Suppressor macrophage (primary cell): ENCODE measurements at regions not wholly inside any gene's neighbourhood (a gene's known extent, or its start where the extent isn't known, plus 50 kb on each side); places are given as distances from the start of the nearest gene placed in this dataset.

Experiments
- DNase-seq, 4 experiments: peaks; one replicate each; pipeline ENCODE4 v3.0.0-alpha.2; 2020 to 2022

DNA sequence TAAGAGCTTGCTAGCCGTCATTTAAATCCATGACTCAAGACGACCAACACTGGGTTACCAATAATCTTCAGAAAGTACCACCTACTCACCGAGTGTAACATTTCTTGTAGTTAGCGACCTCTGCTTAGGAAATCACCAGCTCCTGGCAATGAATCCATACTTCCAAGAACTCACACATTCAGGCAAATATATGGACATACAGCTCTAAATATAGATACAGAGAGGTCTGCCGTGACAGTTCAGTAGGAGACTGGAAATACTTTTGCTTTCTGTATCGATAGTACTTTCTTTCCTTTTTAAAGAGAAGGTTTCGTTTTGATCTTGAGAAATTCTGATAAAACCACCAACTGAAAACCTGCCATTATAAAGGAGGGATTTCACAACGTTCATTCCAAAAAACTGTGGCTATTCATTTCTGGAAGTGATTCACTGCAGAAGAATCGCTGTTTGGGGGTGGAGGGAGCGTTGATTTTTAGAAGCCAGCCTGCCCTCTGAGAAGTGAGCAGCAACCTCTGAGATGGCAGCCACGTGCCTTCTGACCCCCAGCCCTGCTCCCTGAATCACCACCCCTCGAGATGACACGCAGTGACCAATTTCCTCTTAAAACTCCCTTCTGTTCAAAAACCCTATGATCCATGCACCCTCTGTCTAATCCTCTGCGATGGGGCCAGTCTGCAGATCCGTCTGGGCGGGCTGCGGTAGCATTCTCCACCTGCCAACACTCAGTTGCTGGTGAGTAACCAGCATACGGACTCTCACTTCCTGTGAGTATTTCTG, 179.0 kb upstream of the KLF14 start:
- DNase-seq, result peak; percentile 93 to 98 (median 94)

DNA sequence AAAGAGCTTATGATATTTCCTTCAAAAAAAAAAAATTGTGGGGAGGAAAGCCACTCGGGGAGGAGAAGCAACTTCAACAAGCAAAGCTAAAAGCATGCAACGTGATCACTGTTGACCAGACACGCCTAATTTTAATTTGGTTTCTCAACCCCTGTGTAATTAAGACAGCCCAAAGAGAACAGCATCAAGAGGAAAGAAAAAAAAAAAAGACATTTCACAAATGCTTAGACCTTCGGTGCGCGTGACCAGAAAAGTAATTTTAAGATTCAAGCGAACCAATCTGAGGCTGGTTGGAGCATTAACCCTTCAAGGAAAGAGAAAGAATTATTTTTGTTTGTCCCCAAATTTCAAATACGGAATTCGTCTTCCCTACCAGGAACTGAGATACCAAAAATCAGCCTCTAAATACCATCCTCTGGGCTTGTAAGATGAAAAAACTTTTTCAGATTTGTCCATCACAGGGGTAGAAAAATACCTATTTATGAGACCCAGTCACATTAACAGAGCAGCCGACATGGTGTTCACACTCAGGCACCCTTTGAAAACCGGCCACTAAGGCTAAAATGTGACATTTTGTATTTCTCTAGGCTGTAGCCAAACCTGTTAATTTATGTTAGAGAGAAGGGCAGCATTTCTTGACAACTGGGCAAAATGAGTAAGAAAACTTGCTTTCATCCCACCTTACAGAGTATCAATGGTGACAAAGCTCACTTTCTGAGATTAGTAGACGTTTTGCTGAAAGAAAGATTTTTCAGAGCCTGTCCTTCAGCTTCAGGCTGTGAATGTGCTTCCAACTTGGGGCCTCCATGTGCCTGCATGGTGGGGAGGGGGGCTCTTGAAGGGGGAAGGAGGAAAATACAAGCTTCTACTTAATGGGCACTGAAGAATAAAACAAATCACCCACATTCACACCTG, 179.9 kb upstream of the KLF14 start:
- no peak for DNase-seq

DNA sequence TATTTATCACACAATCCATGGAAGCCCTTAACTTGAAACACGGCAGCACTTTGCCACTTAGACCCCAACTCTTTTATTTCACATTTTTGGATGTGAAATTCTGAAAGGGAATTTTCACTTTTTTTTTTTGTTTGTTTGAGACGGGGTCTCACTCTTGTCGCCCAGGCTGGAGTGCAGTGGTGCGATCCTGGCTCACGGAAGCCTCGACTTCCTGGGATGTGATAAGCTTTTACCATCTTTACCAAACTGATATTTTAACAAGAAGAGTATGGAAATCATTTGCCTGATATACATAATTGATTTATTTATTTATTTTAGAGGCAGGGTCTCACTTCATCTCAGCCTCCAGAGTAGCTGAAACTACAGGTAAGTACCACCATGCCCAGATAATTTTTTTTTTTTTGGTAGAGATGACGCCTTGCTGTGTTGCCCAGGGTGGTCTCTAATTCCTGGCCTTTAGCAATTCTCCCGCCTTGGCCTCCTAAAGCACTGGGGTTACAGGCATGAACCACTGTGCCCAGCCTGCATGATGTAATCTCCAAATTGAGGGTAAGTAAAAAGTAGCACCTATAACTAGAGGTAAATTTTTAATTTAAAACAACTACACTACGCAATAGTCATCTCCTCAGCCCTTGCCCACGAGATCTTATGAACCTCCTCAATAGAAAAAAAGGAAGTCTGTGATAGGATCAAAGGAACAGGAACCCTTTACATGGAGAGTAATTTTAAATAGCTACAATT, 180.7 kb upstream of the KLF14 start:
- no peak for DNase-seq

DNA sequence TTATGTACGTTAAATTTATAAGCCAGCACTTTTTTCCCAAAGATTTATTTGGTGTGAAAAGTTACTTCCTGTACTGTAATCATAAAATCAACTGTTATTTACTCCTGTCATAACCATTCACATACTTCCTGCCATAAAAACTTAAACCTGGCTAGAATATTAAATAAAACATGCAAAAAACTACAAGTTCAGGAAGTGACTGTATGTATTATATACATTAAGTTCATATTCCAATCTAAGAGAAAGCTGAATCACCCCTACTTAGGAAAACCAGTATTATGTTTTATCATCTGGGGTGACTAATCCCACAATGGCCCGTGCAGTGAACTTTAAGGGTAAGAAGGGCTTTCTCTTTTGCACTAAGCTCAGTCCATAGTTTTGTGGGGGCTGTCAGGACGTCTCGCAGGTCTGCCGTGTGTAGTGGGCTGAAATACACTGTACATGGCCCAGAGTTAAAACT, 183.7 kb upstream of the KLF14 start:
- peak in 1 of 4 experiments; percentile 51 for DNase-seq

DNA sequence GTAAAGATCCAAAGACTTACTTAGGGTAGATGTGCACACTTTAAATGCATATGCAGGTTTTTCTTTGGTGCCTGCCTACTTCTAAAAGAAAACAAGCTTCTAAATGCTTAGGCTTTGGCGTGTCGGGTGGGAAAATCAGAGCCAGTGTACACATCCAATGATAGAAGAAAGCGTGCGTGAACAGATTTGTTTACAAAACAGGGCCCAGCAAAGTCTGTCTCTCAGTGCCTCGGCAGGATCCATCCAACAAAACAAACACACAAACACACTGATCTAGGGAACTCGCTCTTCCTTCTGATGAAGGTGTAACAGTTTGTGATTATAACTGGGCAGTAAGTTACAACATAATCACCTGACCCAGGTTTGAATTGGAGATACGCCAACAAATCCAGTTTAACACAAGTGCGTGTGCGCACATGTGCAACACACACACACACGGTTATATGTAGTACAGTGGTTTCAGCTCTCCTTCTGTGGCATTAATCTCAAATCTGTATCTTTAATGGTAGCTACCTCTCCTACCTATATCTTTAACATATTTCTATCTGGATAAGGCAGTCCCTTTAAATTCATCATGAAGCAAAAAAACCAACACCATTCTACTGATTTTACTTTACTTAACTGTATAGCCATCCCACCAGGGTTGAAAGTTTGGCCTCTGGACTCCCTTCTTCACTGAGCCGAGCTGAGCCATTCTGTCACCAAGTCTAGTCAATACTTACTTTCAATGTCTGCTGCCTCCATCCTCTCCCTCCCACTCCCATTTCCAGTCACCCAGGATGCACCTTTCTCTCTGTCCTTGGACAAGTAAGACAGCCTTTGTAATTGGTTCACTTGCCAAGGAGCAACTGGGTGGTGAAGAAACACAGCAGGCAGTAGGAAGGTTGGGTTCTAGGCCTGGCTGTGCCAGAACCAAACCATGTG, 184.4 kb upstream of the KLF14 start:
- DNase-seq, result no peak

DNA sequence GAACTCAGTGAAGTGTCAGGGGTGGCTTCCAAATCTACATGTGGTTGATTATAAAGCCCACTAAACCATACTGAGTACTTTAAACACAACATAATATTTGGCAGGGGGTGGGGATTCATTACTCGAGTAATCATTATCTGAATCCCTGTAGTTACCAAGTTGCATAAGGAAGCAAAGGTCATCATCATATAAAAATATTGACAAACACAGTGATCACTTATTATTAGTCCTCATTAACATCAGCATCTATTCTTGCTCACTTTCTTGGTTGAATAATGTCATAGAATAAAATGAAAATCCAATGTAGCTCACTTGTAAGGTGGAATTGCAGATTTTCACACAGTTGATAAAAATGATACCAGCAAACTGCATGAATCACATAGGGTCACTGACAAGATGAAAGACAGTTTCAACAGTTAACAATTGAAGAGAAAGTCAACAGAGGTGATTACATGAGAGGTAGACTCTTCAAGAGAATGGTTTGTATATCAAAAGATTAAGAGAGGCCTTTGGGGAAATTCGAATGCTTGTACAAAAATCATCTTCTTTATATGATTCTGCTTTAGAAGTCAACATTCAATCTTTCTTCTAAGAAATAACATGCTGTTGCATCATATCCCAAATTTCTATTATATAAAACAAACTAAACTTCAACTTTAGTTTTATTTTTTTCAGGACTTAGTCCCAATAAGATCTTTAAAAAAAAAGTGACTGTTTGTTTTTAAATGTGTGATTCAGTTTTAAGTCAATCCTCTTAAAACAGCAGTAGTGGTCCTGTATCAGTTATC, 185.5 kb upstream of the KLF14 start:
- DNase-seq, result no peak

DNA sequence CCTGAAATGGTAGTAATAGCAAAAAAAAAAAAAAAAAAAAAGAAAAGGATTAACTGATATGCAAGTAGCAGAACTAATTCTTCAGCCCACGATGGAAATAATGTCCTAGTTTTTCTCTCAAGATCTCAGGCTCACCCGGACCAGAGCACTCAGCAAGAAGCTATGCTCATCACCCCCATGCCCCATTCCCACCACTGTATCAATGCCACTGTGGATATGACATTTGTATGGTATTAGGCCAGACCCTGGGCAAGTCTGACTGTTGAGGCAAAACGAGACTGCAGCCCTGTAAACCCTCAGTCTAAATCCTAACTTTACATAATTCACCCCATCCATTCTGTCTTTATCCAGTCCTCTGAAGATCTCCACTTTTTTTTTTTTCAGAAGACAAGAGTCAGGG, 186.1 kb upstream of the KLF14 start:
- no peak for DNase-seq

DNA sequence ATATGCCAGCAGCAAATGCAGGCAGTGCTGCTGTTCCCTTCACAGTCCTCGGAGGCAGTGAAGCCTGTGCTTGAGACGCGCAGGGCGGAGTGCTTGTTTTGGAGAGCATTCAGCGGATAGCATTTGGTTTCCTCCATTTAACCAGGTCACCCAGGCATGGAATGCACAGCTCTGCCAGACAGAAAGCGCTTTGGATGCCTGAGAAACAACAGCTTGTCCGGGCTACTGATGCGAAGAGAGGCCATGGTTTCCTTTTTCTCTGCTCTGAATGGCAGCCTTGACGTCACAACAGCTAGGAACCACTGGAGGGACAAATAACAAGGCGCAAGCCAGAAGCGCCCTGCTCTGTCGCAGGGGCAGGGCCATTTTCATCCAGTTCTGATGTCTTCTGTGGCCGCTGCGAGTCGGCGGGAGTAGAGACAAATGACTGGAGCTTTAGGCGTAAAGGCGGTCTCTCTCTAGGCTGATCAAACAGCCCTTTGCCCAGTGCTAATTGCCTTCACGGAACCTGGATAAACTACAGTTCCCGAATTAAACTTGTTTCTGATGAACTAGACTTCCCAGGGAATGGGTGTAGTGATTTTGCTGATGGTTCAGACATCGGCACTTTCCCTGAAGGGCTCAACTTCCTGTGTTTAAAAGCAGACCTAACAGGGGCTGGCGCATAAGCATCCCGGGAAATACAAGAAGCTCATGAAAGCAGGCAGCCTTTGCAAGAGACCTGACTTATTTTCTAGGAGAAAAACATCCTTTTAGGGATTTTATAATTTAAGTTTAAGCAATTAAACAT, 187.6 kb upstream of the KLF14 start:
- DNase-seq, result no peak

DNA sequence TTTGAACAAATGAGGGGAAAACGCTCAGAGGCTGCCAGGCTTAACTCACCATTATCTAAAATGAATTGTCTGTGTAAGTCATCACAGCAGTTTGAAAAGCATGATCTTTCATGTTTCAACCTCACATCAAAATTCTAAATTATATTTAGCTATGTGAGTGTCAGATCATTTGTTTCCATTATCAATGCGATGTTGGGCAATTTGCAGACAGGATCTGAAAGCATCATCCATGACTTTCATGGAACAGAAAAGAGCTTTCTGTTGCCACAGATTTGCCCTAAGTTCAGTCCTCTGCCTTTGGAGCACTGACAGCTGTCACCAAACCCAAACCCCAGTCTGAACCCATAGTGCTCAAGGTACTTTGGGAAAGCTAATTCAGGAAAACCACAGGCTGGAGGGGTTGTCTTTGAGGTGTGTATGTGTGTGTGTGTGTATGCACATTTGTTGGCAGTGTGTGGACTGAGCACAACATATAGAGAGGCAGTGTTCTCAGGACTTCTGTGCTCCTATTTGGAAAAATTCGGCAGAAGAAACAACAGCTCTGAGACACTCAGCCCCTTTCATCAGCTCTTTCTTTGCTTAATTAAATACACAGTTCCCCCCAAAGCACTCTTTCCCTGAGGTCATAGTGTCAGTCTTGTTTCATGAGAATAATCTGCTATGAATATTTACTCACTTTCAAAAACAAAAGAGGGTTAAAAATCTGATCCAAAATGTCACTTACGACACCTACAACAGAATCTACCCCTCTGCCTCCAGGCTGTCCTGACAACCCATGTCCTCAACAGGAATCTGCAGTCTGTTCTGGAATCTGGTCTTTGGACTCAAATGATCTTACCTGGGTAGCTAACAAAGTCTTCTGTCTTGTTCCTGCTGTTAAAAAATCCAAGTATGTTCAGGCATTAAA, 188.5 kb upstream of the KLF14 start:
- no peak for DNase-seq

DNA sequence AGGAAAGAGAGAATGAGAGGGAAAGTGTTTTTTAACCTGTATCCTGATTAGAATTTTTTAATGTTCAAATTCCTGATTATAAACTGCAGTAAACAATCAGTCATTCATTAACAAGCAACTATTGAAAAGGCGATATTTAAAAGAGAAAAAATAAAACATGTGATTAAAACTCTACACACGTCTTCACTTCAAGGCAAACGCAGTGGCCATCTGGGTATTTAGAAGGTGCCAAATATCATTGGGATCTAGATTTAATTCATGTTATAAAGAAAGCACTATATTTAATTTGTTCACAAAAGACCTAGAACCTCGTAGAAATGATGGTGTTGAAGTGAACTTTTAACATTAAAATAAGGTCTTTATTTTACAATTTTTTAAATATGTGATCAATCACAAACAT, 189.4 kb upstream of the KLF14 start:
- DNase-seq, result no peak

DNA sequence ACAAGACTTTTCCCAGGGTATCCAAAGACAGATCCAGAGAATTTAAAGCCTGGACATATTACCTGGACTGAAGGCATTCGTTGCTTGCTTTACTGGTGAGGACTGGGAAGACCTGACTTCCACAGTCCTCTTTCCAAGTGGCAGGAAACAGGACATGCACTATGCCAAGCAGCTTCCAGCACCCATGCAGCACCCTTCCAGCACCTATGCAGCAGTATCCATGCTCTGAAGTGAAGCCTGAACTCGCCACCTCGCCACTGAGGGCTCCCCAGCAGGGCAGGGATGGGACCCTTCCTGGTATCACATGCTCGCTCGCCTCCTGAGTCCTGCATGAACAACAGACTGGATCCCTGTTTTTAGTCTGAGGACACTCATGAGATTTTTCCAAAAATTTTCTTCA, 189.9 kb upstream of the KLF14 start:
- DNase-seq, result no peak

DNA sequence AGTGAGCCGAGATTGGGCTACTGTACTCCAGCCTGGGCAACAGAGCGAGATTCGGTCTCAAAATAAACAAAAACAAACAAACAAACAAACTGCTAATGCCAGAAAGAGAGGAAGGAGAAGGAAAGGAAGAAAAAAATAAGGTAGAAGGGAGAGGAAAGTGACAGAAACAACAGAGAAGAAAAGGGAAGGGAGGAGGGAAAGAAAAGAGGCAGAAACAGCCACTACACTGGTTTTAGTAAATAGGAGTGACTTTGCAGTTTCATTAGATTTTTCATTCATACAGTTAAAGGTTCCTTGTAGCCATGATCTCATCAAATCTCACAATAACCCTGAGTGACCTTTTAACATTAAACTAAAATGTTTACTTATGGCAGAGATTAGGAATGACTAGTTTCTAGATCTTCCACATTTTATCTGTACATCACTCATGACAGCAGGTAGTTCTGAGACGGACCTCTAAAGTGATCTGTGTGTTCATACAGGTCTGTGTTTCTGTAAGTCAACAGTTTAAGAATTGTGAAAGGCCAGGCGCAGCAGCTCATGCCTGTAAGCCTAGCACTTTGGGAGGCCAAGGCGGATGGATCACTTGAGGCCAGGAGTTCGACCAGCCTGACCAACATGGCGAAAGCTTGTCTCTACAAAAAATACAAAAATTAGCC, 191.3 kb upstream of the KLF14 start:
- peak in 3 of 4 experiments; percentile 37 to 67 (median 51) for DNase-seq

DNA sequence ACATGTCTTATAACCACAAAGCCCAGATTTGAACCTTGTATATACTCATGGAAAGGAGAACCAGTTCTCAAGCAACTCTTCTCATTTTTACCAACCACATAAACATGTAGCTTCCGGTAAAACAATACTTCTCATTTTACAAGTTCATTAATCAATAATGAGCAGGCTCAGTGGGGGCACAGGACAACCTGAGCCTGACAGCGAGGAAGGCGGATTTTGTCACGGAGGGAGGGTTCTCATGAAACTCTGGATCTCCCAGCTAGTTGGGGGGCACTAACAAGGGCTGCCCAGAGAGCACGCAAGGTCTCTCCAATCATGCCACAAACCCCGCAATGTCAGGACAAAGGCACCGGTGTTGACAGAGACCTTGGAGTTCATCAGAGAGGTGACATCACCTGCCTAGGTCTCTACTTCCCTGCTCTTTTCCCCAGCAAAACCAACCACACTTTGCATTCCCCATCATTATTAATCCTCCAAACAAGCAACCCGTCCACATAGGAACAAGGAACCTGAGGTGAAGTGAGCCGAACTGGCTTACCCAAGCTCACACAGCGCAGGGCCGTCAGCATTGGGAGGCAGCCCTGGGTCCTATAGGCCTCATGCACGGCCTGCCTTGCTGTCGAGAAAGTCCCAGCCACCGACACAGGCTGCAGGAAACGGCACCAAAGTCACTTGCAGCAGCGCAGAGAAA, 192.1 kb upstream of the KLF14 start:
- DNase-seq, result peak in 3 of 4 experiments; percentile 39 to 79 (median 77)

DNA sequence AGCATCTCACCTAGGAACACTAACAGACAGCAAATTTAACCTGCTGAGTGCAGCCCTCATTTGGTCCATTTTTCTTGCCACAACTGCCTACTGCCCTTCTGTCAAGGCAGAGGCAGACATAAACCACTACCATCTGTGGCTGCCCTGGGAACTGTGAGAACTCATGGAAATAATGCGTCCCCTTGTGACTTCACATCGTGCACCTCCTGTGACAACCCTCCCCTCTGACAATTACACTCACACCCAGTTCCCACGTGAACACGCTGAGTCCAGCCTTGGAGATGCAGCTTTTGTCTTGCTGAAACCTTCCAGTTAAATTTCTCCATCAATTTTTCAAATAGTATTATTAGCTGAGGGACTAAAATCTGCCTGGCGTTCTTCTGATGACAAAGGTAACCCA, 193.1 kb upstream of the KLF14 start:
- DNase-seq, result no peak

DNA sequence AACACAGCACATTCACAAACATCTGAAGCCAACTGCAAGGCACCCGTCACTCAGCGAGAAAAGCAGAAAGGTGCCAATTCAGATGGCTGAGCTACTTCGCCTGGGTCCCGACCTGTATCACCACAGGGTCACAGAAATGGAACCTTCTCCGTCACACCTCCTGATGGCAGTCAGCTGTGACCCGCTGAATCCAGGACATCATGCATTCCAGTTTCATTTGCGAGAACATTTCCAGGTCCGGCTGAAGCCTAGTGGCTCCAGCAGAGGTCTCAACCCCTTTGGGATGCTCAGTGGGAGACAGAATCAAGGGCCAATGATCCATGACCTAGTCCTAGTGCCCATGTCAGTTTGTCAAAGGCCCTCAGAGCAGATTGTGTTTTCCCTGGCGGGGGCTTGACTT, 193.6 kb upstream of the KLF14 start:
- no peak for DNase-seq

DNA sequence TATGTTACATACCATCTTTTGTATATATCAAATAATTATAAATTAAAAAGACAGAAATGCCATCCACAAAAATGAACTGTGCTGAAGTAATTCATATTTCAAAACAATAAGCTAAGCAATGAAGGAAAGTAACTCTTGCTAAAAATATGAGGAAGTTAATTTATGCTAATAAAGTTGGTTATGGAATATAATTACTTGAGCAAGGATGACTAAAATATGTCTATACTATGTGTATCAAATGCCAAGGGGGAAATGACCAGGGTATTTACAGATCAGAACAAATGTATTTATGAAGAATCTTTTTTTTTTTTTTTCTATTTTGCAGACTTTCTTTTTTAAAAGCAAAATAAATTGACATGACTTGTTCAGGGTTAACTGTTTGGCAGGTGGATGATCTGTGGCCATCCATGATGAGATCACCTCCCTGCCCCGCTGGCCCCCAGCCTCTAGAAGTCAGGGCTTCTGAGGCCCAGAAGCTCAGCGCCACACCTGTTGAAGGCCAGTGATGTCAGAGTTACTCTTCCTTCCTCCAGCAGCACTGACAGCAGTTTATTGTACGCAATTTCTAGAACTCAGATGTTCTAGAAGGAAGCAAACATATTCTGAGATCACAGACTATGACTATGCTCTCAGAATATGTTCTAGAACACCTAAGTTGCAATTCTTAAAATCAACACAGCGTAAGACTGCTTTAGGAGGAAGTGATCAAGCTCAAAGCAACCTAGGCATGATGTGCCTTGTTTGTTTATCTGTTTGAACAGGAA, 196.1 kb upstream of the KLF14 start:
- DNase-seq, result peak in 3 of 4 experiments; percentile 32 to 74 (median 53)

DNA sequence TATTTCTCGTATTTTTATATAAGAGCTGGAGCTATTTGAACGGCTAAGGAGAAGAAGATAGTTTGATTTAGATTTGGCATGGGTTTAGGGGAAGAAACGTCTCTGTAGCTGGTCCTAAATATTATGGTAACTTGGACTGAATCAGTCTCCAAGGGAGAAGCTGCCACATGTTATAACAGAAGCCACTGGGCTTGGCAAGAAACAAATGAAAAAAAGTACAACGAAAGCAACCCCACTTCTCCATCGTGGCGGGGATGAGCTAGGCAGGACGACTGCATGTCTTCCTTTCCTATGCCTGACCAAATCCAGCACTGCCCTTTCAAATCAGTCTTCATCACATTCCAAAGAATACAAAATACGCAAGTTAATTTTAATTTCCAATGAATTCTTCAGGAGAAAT, 196.7 kb upstream of the KLF14 start:
- peak in 3 of 4 experiments; percentile 32 to 47 (median 41) for DNase-seq
